IMR-90 (cell line): ENCODE measurements at regions not wholly inside any gene's neighbourhood (a gene's known extent, or its start where the extent isn't known, plus 50 kb on each side); places are given as distances from the start of the nearest gene placed in this dataset.

Source experiments
- ATAC-seq: fragments of 200-7000 bp; cut with Tn5 transposase; 2 replicates; pipeline ENCODE4 v1.9.1; 2020; ENCODE audit warnings: low read depth, mild to moderate bottlenecking, moderate library complexity
- BruUV-seq: library from RNA; stranded (reverse); fragments of 400-500 nt; replicated peaks from 2 replicates; lab custom pipeline; 2021; lab: Mats Ljungman, UMichigan
- CTCF ChIA-PET: fragments of 300-600 bp; formaldehyde crosslinking; extraction: SDS; loops from one replicate; lab custom pipeline; 2021; ENCODE audit warnings: antibody characterized with exemption; lab: Yijun Ruan, JAX
- POLR2A ChIA-PET: fragments of 300-600 bp; sonication (Branson Sonifier 250); formaldehyde crosslinking; loops from one replicate; lab custom pipeline; 2022; ENCODE audit warnings: antibody characterized with exemption; ENCODE audit not compliant: unreplicated experiment; lab: Charles Lee
- DNase-seq: peaks from one replicate; pipeline ENCODE4 v3.0.0; 2013
- H2AFZ ChIP-seq: replicated peaks from 2 replicates; pipeline ENCODE3; 2013; ENCODE audit warnings: low read length, mild to moderate bottlenecking; ENCODE audit not compliant: poor library complexity
- H2AK5ac ChIP-seq: 2 replicates; pipeline ENCODE4 v1.6.1; 2013; ENCODE audit warnings: low read depth, low read length, inconsistent platforms
- H2AK9ac ChIP-seq: replicated peaks from 2 replicates; pipeline ENCODE3; 2013; ENCODE audit warnings: mild to moderate bottlenecking, low read depth, low read length, moderate library complexity; ENCODE audit not compliant: poor library complexity
- H2BK120ac ChIP-seq: 2 replicates; pipeline ENCODE4 v1.6.1; 2013; ENCODE audit warnings: low read depth, low read length, inconsistent platforms
- H2BK15ac ChIP-seq: 3 replicates; pipeline ENCODE4 v1.6.1; 2013; ENCODE audit warnings: low read depth, low read length, inconsistent platforms
- H2BK20ac ChIP-seq: 2 replicates; pipeline ENCODE4 v1.6.1; 2013; ENCODE audit warnings: low read depth, mild to moderate bottlenecking, inconsistent platforms, low read length, moderate library complexity
- H2BK5ac ChIP-seq: 2 replicates; pipeline ENCODE4 v1.6.1; 2013; ENCODE audit warnings: mild to moderate bottlenecking, low read depth, low read length, inconsistent platforms; ENCODE audit not compliant: poor library complexity, severe bottlenecking
- H3K14ac ChIP-seq: replicated peaks from 2 replicates; pipeline ENCODE4 v1.6.1; 2013; ENCODE audit warnings: low read depth, low read length, inconsistent platforms
- H3K18ac ChIP-seq: 2 replicates; pipeline ENCODE4 v1.6.1; 2013; ENCODE audit warnings: low read depth, low read length, control low read depth
- H3K23ac ChIP-seq: 2 replicates; pipeline ENCODE4 v1.6.1; 2013; ENCODE audit warnings: low read depth, low read length, inconsistent platforms
- H3K27ac ChIP-seq: 2 replicates; pipeline ENCODE4 v1.5.1; 2013; ENCODE audit warnings: mild to moderate bottlenecking, control low read depth, low read length; ENCODE audit not compliant: insufficient read depth
- H3K27me3 ChIP-seq: 2 replicates; pipeline ENCODE4 v1.6.1; 2013; ENCODE audit warnings: low read length; ENCODE audit not compliant: control insufficient read depth, insufficient read depth
- H3K36me3 ChIP-seq: 2 replicates; pipeline ENCODE4 v1.6.1; 2013; ENCODE audit warnings: low read length, mixed read lengths; ENCODE audit not compliant: control insufficient read depth, insufficient read depth
- H3K4ac ChIP-seq: 2 replicates; pipeline ENCODE4 v1.6.1; 2013; ENCODE audit warnings: low read depth, low read length, inconsistent platforms
- H3K4me1 ChIP-seq: 2 replicates; pipeline ENCODE4 v1.6.1; 2013; ENCODE audit warnings: low read length, mixed read lengths; ENCODE audit not compliant: control insufficient read depth, insufficient read depth
- H3K4me2 ChIP-seq: 2 replicates; pipeline ENCODE4 v1.6.1; 2013; ENCODE audit warnings: low read depth, mild to moderate bottlenecking, control low read depth, low read length, moderate library complexity
- H3K4me3 ChIP-seq: 2 replicates; pipeline ENCODE4 v1.5.1; 2013; ENCODE audit warnings: low read depth, mild to moderate bottlenecking, control low read depth, low read length, moderate library complexity; ENCODE audit not compliant: insufficient read depth
- H3K56ac ChIP-seq: 2 replicates; pipeline ENCODE4 v1.6.1; 2013; ENCODE audit warnings: low read length, inconsistent platforms; ENCODE audit not compliant: insufficient read depth; ENCODE audit errors: extremely low read depth
- H3K79me1 ChIP-seq, 2 experiments: 2 replicates each; pipeline ENCODE4 v1.6.1; 2013; ENCODE audit warnings: low read length in 2 of 2, inconsistent platforms in 1 of 2, low read depth in 1 of 2
- H3K9ac ChIP-seq: 2 replicates; pipeline ENCODE4 v1.6.1; 2013; ENCODE audit warnings: low read depth, low read length, control low read depth
- H3K9me1 ChIP-seq: 2 replicates; pipeline ENCODE4 v1.6.1; 2013; ENCODE audit warnings: low read length, inconsistent platforms; ENCODE audit not compliant: insufficient read depth
- H3K9me3 ChIP-seq: 2 replicates; pipeline ENCODE4 v1.6.1; 2013; ENCODE audit warnings: low read length; ENCODE audit not compliant: control insufficient read depth, insufficient read depth
- H4K20me1 ChIP-seq: 2 replicates; pipeline ENCODE4 v1.6.1; 2013; ENCODE audit warnings: low read length, inconsistent platforms; ENCODE audit not compliant: insufficient read depth
- H4K5ac ChIP-seq: 2 replicates; pipeline ENCODE4 v1.6.1; 2013; ENCODE audit warnings: mild to moderate bottlenecking, low read depth, low read length, control low read depth
- H4K8ac ChIP-seq, 2 experiments: 2 replicates each; pipeline ENCODE4 v1.6.1; 2013; ENCODE audit warnings: low read depth in 2 of 2, low read length in 2 of 2, control low read depth in 1 of 2, inconsistent platforms in 1 of 2
- H4K91ac ChIP-seq: 2 replicates; pipeline ENCODE4 v1.6.1; 2013; ENCODE audit warnings: low read depth, low read length, inconsistent platforms; ENCODE audit not compliant: insufficient read depth
- CEBPB ChIP-seq: IDR thresholded peaks from 2 replicates; pipeline ENCODE4 v1.6.1; 2012; ENCODE audit warnings: low read depth, low read length, improper control_type of control experiment
- CHD1 ChIP-seq: IDR thresholded peaks from 2 replicates; pipeline ENCODE4 v1.6.1; 2012; ENCODE audit warnings: low read depth, low read length, improper control_type of control experiment
- MAFK ChIP-seq: IDR thresholded peaks from 2 replicates; pipeline ENCODE4 v1.6.1; 2012; ENCODE audit warnings: low read depth, low read length, improper control_type of control experiment
- MAZ ChIP-seq: IDR thresholded peaks from 2 replicates; pipeline ENCODE4 v1.6.1; 2012; ENCODE audit warnings: low read depth, mild to moderate bottlenecking, low read length, improper control_type of control experiment, moderate library complexity, borderline replicate concordance
- MXI1 ChIP-seq: IDR thresholded peaks from 2 replicates; pipeline ENCODE4 v1.6.1; 2012; ENCODE audit warnings: low read depth, mild to moderate bottlenecking, low read length, moderate library complexity, borderline replicate concordance
- NFE2L2 ChIP-seq: fragments of 150-350 bp; IDR thresholded peaks from 2 replicates; pipeline ENCODE4 v1.6.1; 2016; ENCODE audit warnings: low read depth, mild to moderate bottlenecking, low read length
- POLR2A ChIP-seq: IDR thresholded peaks from 2 replicates; pipeline ENCODE4 v1.6.1; 2012; ENCODE audit warnings: mild to moderate bottlenecking, low read depth, low read length
- RAD21 ChIP-seq: IDR thresholded peaks from 2 replicates; pipeline ENCODE4 v1.6.1; 2012; ENCODE audit warnings: low read length, improper control_type of control experiment
- RFX5 ChIP-seq: IDR thresholded peaks from 2 replicates; pipeline ENCODE4 v1.8.0; 2012; ENCODE audit warnings: low read depth, mild to moderate bottlenecking, low read length, moderate library complexity
- SMC3 ChIP-seq: fragments of 150-350 bp; IDR thresholded peaks from 2 replicates; pipeline ENCODE4 v1.6.1; 2016; ENCODE audit warnings: low read depth, mild to moderate bottlenecking, antibody characterized with exemption, low read length, moderate library complexity
- WGBS, 2 experiments: methylation state at CpG; one replicate each; pipeline versions ENCODE4 v1.1.5 to v1.1.7; 2013; ENCODE audit warnings: missing lambda C conversion rate in 2 of 2; ENCODE audit not compliant: insufficient read length in 1 of 2; ENCODE audit errors: extremely low coverage in 2 of 2; 5-methylcytosine and 5-hydroxymethylcytosine counted together
- dilution Hi-C: fragments of 300-500 bp; cut with HindIII; formaldehyde crosslinking; loops from one replicate; pipeline ENCODE4 v1.14.3; 2018; ENCODE audit warnings: low sequenced_read_pairs; ENCODE audit not compliant: unreplicated experiment
- in situ Hi-C: fragments of 300-500 bp; cut with MboI; formaldehyde crosslinking; loops from 3 replicates; pipeline ENCODE4 v1.14.3; 2019; ENCODE audit warnings: low sequenced_read_pairs, inconsistent platforms, mixed read lengths
- intact Hi-C: fragments of 100-400 bp; cut with micrococcal nuclease; formaldehyde crosslinking; loops from 2 replicates; pipeline ENCODE4 v1.10.0; 2022
- TF ChIP-seq, protein P1 (sequence below): fragments of 150-350 bp; IDR thresholded peaks from 2 replicates; pipeline ENCODE4 v1.6.1; 2016; ENCODE audit warnings: low read depth, mild to moderate bottlenecking, low read length, moderate library complexity, borderline replicate concordance

DNA sequence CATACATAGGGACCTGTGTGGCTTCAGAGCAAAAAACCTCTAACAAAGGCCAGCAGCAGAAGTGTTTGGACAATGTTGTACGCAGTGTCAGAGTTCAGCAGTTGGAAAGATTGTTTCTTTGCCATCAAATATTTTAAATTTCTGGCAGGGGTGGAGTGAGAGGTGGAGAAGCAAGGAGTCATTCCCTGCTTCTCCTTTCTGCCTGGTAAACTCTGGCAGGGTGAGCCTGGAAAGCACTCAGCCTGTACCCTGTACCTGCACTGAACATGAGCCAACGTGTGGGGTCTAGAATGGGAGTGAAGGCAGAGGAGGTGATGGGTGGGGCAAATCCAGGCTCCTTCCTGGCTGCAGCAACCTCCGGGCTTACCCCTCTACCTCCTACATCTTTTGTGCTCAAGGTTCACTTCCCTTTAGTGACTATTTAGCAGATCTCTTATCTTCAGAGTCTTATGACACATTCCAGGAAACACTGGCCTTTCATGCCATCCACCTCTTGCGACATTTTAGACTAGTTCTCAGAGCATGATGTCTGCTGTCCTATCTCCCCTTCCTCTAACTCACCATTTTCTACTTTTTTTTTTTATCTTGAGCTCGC is 445.0 kb upstream of the PIK3R1 start:
- no peak overlapping the region for H3K14ac ChIP-seq
- CTCF ChIA-PET, result no interaction called here
- no peak for DNase-seq
- H2BK15ac ChIP-seq, result no peak overlapping the region
- H4K91ac ChIP-seq, result no peak overlapping the region
- no peak overlapping the region for H3K56ac ChIP-seq
- H3K4ac ChIP-seq, result no peak overlapping the region
- no peak overlapping the region for H4K5ac ChIP-seq
- no peak overlapping the region for H3K9ac ChIP-seq
- no peak for ATAC-seq
- H3K9me3 ChIP-seq, result no peaks in the 10 kb centered on the region; the same call in 1 of the 2 replicates
- POLR2A ChIA-PET, result no interaction called here
- no peak overlapping the region for H2BK5ac ChIP-seq
- in situ Hi-C loops, result no loop called here
- no peak overlapping the region for H3K18ac ChIP-seq
- H2AFZ ChIP-seq, result no peak overlapping the region
- H2AK9ac ChIP-seq, result no peak overlapping the region
- H3K36me3 ChIP-seq, result no peaks in the 10 kb centered on the region
- no peak overlapping the region for H2BK120ac ChIP-seq
- no peak for TF ChIP-seq NFE2L2
- TF ChIP-seq CEBPB, result no peak
- TF ChIP-seq, protein P1, sequence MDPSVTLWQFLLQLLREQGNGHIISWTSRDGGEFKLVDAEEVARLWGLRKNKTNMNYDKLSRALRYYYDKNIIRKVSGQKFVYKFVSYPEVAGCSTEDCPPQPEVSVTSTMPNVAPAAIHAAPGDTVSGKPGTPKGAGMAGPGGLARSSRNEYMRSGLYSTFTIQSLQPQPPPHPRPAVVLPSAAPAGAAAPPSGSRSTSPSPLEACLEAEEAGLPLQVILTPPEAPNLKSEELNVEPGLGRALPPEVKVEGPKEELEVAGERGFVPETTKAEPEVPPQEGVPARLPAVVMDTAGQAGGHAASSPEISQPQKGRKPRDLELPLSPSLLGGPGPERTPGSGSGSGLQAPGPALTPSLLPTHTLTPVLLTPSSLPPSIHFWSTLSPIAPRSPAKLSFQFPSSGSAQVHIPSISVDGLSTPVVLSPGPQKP, result no peak
- no peak for TF ChIP-seq CHD1
- TF ChIP-seq SMC3, result no peak
- no peak for TF ChIP-seq MAZ
- TF ChIP-seq MAFK, result no peak
- no peak for TF ChIP-seq RAD21
- no peak for TF ChIP-seq POLR2A
- TF ChIP-seq RFX5, result no peak
- no peak for TF ChIP-seq MXI1
- H3K23ac ChIP-seq, result no peak overlapping the region
- no peak overlapping the region for H2BK20ac ChIP-seq
- WGBS, 2 experiments, result no CpG with 5 or more reads among the region's 5 CpGs
- no peaks in the 10 kb centered on the region for H3K79me1 ChIP-seq
- dilution Hi-C loops, result no loop called here
- no peaks in the 10 kb centered on the region for H4K20me1 ChIP-seq
- no peak overlapping the region for H3K4me2 ChIP-seq
- intact Hi-C loops, result no loop called here
- H2AK5ac ChIP-seq, result no peak overlapping the region
- H3K4me1 ChIP-seq, result no peaks in the 10 kb centered on the region
- H3K27me3 ChIP-seq, result no peaks in the 10 kb centered on the region
- H3K4me3 ChIP-seq, result no peak overlapping the region
- BruUV-seq, result no TSS peak
- no peak overlapping the region for H4K8ac ChIP-seq
- H3K9me1 ChIP-seq, result no peaks in the 10 kb centered on the region
- H3K27ac ChIP-seq, result no peak overlapping the region
